A673 (cell line): ENCODE measurements at regions not wholly inside any gene's neighbourhood (a gene's known extent, or its start where the extent isn't known, plus 50 kb on each side); places are given as distances from the start of the nearest gene placed in this dataset.

Experiments
- BruUV-seq: library from RNA; stranded (reverse); fragments of 400-500 nt; replicated peaks from 2 replicates; lab custom pipeline; 2021; lab: Mats Ljungman, UMichigan
- CTCF ChIA-PET: fragments of 300-600 bp; sonication (Branson Sonifier 250); formaldehyde crosslinking; loops from one replicate; lab custom pipeline; 2022; ENCODE audit warnings: antibody characterized with exemption; lab: Charles Lee
- POLR2A ChIA-PET: fragments of 300-600 bp; sonication (Branson Sonifier 250); formaldehyde crosslinking; loops from one replicate; lab custom pipeline; 2022; ENCODE audit warnings: antibody characterized with exemption; ENCODE audit not compliant: low non-redundant PET; lab: Charles Lee
- DNase-seq: peaks from one replicate; pipeline ENCODE4 v3.0.0-alpha.2; 2015; ENCODE audit warnings: low spot score
- H3K27ac ChIP-seq: fragments of 200-600 bp; sonication (generic); 2 replicates; pipeline ENCODE4 v1.5.1; 2016; ENCODE audit warnings: mixed run types, low read depth, mild to moderate bottlenecking, mixed read lengths, antibody characterized with exemption, low read length; ENCODE audit not compliant: poor library complexity, severe bottlenecking
- H3K27me3 ChIP-seq: fragments of 200-600 bp; sonication (generic); replicated peaks from 2 replicates; pipeline ENCODE4 v1.6.1; 2017; ENCODE audit warnings: mixed run types, low read depth, mild to moderate bottlenecking, mixed read lengths, antibody characterized with exemption, low read length; ENCODE audit not compliant: insufficient read depth, poor library complexity
- H3K36me3 ChIP-seq: fragments of 200-600 bp; sonication (generic); 2 replicates; pipeline ENCODE4 v1.6.1; 2016; ENCODE audit warnings: mixed run types, mild to moderate bottlenecking, mixed read lengths, antibody characterized with exemption, low read length; ENCODE audit not compliant: insufficient read depth, poor library complexity, severe bottlenecking
- H3K4me1 ChIP-seq: fragments of 200-600 bp; sonication (generic); 2 replicates; pipeline ENCODE4 v1.6.1; 2017; ENCODE audit warnings: mixed run types, mild to moderate bottlenecking, mixed read lengths, antibody characterized with exemption, low read length; ENCODE audit not compliant: insufficient read depth, poor library complexity, severe bottlenecking
- H3K4me3 ChIP-seq: fragments of 200-600 bp; sonication (generic); 2 replicates; pipeline ENCODE4 v1.5.1; 2016; ENCODE audit warnings: low read depth, mixed run types, mild to moderate bottlenecking, mixed read lengths, low read length; ENCODE audit not compliant: poor library complexity, severe bottlenecking
- H3K9me3 ChIP-seq: fragments of 200-600 bp; sonication (generic); 2 replicates; pipeline ENCODE4 v1.6.1; 2016; ENCODE audit warnings: mixed run types, low read depth, mild to moderate bottlenecking, mixed read lengths, antibody characterized with exemption, low read length; ENCODE audit not compliant: poor library complexity, severe bottlenecking
- CTCF ChIP-seq: fragments of 300-800, 200-600 bp; sonication (generic); conservative IDR thresholded peaks from 2 replicates; pipeline ENCODE4 v1.5.1; 2017; ENCODE audit warnings: low read depth, mild to moderate bottlenecking, antibody characterized with exemption, low read length, moderate library complexity, mixed read lengths
- EZH2 ChIP-seq: fragments of 200-600 bp; sonication (generic); IDR thresholded peaks from 2 replicates; pipeline ENCODE4 v1.6.1; 2017; ENCODE audit warnings: borderline replicate concordance, low read depth, mild to moderate bottlenecking, mixed read lengths, antibody characterized with exemption, low read length; ENCODE audit not compliant: poor library complexity, severe bottlenecking
- intact Hi-C: fragments of 100-400 bp; cut with micrococcal nuclease; formaldehyde crosslinking; loops from one replicate; pipeline ENCODE4 v1.10.0; 2022; ENCODE audit not compliant: unreplicated experiment

GRCh38 chr6:104162036-104162669 is 697.6 kb downstream of the HACE1 start:
- Histone ChIP-seq H3K9me3 (no peaks in the 10 kb centered on the region), H3K27me3 (no peaks in the 10 kb centered on the region), H3K27ac (no peak overlapping the region), H3K4me3 (no peak overlapping the region), H3K4me1 (no peaks in the 10 kb centered on the region), H3K36me3 (no peaks in the 10 kb centered on the region)
- TF ChIP-seq CTCF = no peak
- TF ChIP-seq EZH2 = no peak
- ChIA-PET CTCF (no interaction called here), POLR2A (no interaction called here)
- DNase-seq = no peak
- BruUV-seq = no TSS peak
- intact Hi-C loops = no loop called here

GRCh38 chr6:104159045-104159618 is 700.6 kb downstream of the HACE1 start:
- DNase-seq = no peak
- TF ChIP-seq EZH2 = no peak
- TF ChIP-seq CTCF = no peak
- Histone ChIP-seq H3K4me1 (no peaks in the 10 kb centered on the region), H3K27me3 (no peaks in the 10 kb centered on the region), H3K36me3 (no peaks in the 10 kb centered on the region), H3K9me3 (no peaks in the 10 kb centered on the region), H3K27ac (no peak overlapping the region), H3K4me3 (no peak overlapping the region)
- ChIA-PET POLR2A (no interaction called here), CTCF (no interaction called here)
- intact Hi-C loops = no loop called here
- BruUV-seq = no TSS peak

GRCh38 chr6:104143757-104144156 is 716.0 kb downstream of the HACE1 start:
- no peaks in the 10 kb centered on the region for H3K36me3 ChIP-seq
- no peak overlapping the region for H3K27ac ChIP-seq
- H3K4me1 ChIP-seq = no peaks in the 10 kb centered on the region
- no peaks in the 10 kb centered on the region for H3K27me3 ChIP-seq
- DNase-seq = no peak
- intact Hi-C loops = no loop called here
- H3K4me3 ChIP-seq = no peak overlapping the region
- POLR2A ChIA-PET = no interaction called here
- CTCF ChIA-PET = no interaction called here
- no peaks in the 10 kb centered on the region for H3K9me3 ChIP-seq
- TF ChIP-seq CTCF (no peak), EZH2 (no peak)
- BruUV-seq = no TSS peak
